GM12874 (cell line): ENCODE measurements at regions not wholly inside any gene's neighbourhood (a gene's known extent, or its start where the extent isn't known, plus 50 kb on each side); places are given as distances from the start of the nearest gene placed in this dataset.

Experiments used
- TF ChIP-seq, protein P1 (sequence below): IDR thresholded peaks from 2 replicates; pipeline ENCODE4 v1.5.1; 2011; ENCODE audit warnings: low read depth, mild to moderate bottlenecking, control low read depth, low read length, moderate library complexity; ENCODE audit not compliant: insufficient read depth

DNA sequence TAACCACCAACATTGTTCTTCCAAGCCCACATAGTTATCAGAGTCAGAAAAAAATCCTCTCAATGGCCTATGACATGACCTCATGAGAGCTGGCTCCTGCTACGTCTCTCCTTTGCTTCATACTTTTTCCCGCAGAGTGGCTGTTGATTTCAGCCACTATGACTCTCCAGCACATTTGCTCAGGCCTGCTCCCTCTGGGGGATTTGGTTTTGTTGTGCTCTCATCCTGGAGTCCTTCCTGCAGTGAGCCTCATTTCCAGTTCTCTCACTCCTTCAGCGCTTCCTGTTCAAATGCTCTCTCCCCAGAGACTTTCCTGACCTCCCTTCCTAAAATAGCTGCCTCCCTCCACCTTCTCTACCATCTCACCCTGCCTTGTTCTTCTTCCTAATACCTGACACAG, 72.0 kb upstream of the USP29 start:
- TF ChIP-seq, protein P1, sequence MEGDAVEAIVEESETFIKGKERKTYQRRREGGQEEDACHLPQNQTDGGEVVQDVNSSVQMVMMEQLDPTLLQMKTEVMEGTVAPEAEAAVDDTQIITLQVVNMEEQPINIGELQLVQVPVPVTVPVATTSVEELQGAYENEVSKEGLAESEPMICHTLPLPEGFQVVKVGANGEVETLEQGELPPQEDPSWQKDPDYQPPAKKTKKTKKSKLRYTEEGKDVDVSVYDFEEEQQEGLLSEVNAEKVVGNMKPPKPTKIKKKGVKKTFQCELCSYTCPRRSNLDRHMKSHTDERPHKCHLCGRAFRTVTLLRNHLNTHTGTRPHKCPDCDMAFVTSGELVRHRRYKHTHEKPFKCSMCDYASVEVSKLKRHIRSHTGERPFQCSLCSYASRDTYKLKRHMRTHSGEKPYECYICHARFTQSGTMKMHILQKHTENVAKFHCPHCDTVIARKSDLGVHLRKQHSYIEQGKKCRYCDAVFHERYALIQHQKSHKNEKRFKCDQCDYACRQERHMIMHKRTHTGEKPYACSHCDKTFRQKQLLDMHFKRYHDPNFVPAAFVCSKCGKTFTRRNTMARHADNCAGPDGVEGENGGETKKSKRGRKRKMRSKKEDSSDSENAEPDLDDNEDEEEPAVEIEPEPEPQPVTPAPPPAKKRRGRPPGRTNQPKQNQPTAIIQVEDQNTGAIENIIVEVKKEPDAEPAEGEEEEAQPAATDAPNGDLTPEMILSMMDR, result no peak

DNA sequence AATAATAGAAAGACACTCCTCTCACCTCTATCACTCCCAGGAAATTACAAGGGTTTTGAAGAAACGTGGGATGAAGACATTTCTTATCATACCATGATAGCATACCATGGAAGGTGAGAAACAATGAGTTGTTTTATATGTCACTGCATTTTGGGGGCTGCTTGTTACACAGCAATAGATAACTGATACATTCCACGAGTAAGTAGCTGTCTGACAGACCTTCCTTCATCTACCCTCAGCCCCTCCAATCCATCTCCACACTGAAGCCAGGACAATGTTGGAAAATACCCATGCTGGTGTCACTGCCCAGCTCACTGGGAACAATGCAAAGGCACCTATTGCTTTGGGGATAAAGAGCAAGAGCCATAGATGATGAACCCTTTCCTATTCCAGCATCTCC, 68.9 kb upstream of the USP29 start:
- TF ChIP-seq, protein P1, result no peak

DNA sequence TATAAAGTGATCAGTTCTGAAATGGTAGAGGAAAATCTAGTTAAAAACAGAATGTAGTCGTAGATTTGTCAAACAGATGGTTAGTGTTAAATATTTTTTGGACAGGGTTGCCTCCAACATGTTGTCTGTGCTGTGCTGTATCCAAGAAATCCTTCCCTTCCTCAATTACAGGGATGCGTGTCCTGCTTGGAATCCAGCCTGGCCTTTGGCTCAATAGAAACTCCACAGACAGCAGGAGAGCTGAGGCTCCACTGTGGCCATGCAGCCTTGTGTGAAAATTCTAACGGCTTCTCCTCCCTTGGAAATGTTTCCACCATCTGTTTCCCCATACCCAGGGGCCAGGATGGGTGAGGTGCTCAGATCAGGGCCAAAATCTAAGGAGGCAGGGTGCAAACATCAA, 67.7 kb upstream of the USP29 start:
- TF ChIP-seq, protein P1, result no peak

DNA sequence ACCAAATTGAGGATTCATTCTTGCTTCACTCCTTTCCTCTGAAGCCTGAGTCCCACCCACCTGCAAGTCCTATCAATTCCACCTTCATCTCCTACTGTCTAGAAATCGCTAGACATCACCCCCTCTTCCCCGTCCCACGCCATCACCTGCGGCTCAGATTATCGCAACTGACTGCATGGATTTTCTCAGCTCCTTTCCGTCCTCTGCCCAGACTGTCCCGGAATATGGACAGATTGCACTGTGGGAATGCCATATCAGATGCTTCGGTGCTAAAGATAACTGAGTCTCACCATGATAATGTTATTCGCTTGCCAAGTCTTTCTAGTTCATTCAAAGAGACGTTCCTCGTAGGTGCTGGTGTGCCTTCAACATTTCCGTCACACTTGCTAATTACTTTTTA, 66.4 kb upstream of the USP29 start:
- TF ChIP-seq, protein P1, result no peak

DNA sequence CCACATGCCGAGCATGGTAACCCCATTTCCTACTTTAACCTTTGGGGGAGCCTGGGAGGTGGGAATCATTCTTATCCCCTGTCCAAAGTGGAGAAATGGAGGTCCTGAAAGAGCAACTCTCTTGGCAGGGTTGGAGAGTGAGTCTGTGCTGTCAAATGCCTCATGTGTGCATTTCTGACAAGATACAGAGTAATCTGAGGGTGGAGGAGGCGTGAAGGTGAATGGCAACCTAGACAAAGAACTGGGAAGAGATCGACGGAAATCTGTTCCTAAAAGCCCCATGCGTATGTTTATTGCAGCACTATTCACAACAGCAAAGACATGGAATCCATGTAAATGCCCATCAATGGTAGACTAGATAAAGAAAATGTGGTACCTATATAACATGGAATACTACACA, 63.8 kb upstream of the USP29 start:
- TF ChIP-seq, protein P1, result no peak

DNA sequence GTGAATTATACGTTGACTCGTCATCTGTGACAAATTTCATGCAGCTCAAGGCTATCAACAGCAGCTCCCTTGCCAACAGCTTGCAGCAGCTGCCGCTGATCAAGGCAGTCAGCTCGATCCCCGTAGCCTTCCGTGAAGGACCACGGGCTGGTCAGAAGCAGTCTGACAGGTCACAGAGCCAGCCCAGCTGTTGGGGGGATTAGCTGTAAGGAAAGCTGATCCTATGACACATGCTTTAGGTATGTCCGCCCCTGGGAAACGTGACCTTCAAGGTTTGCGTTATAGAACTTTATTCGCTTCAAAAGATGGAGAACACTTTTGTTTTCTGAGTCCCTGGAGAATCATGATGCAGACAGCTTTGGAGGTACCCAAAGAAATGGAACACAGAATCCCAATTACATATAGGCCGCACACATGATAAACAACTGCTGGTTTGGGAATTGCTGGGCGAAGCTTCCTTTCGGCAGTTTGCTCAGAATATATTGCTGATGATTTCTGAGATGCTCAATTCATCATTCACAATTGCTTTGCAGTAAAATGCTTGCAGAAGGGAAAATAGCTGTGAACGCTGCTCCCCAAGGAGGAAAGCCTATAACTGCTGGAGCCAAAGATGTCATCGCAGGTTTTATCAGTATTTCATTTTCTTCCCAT, 62.6 kb upstream of the USP29 start:
- TF ChIP-seq, protein P1, result no peak

DNA sequence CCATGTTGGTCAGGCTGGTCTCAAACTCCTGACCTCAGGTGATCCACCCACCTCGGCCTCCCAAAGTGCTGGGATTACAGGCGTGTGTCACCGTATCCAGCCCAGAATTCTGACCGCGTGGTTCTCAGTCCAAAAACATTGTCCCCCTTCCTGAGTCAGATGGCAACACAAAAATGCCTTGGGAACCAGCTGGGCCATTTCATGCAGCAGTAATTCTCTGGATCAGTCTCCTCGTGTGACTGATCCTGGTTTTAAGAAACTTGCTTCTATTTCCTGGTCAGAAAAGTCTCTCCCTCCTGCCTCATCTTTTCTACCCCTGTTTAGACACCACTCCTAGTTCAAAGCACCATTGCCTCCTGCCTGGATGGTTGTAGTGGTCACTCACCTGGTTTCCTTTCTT, 60.9 kb upstream of the USP29 start:
- TF ChIP-seq, protein P1, result no peak
